HG02981 (cell line): ENCODE measurements at regions not wholly inside any gene's neighbourhood (a gene's known extent, or its start where the extent isn't known, plus 50 kb on each side); places are given as distances from the start of the nearest gene placed in this dataset.

ENCODE experiments used
- ATAC-seq: cut with Tn5 transposase; IDR thresholded peaks from one replicate; pipeline ENCODE4 v1.9.1; 2021; ENCODE audit warnings: mild to moderate bottlenecking, moderate library complexity; ENCODE audit not compliant: unreplicated experiment

DNA sequence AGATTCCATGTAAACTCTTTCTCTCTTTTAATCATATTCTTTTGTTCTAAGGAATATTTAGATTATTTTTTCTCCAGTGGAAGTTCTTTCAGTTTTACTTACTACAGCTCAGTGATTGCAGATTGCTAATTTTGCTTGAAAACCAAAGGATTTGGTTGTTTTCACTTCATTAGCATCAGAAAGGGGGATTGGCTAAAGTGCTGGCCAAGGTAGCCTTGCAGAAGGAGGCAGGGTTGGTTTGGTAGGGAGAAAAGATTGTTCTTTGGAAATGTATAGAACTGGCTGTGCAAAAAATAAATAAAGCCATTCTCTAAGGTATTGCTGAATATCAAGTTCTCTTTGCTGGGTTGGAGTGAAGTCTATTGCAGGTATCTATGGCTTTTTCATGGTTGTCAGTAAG, 92.6 kb downstream of the FAT3 start:
- no peak for ATAC-seq

- no peak for ATAC-seq
These were observed 93.1 kb downstream of the FAT3 start for GRCh38 chr11:92317721-92318120.

- ATAC-seq, result no peak
These were observed 97.6 kb downstream of the FAT3 start for GRCh38 chr11:92322225-92322624.

DNA sequence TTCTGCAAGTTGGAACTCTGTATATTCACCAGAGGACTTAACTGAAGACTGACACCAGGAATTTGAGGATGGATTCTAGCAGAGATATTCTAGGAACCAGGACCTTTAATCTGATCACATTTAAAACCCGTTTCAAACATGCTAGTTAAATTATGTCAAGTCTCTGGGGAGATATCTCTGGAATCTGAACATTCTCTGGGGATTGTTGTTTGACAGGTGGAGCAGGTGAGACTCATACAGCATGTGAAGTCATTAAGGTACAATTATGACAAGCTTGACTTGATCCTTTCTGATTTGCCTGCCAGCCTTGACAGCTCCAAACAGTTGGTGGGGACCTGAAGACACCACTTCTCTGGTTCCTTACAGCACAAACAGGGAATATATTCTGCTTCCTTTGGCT, 100.3 kb downstream of the FAT3 start:
- no peak for ATAC-seq

- ATAC-seq, result no peak
These were observed 100.8 kb downstream of the FAT3 start for GRCh38 chr11:92325416-92325815.

- no peak for ATAC-seq
These were observed 104.5 kb downstream of the FAT3 start for GRCh38 chr11:92329137-92329536.

GRCh38 chr11:92329646-92330045, 105.0 kb downstream of the FAT3 start:
- ATAC-seq, result no peak

GRCh38 chr11:92330114-92330513, 105.5 kb downstream of the FAT3 start:
- ATAC-seq, result no peak

DNA sequence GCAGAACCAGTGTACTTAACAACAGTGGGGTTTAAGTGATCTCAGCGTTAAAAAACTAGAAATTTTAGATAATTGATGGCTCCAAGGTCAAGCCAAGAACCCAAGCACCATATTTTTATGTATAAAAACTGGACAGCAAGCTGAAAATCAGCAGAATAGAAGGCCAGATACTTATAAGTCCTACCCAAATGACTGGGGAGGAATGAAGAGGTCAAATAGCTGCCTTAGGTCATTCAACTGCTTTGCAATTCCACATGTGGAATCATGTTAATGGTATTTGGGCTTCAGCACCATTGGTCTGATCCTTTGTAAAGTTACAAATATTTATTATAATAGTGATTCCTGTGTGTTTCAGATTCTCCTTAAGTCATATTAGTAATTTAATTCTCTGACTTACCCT, 108.4 kb downstream of the FAT3 start:
- ATAC-seq, result no peak

DNA sequence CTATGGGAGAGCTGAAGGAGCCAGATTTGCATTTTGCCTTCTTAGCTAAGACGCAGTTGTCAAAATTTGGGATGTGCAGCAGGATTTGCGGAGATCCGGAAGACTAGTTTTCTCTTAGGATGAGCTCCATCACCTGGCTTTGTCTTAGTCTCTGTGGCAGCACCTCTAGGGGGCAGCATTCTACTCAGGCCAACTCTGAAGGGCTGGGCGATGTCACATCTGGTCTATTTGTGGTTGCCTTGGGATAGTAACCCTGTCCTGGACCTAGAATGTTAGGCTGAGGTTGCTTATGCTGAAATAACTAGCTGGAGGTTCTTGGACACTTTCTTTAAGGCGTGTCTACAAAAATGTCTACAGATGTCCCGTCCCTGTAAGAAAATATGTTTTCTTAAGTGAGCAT, 116.2 kb downstream of the FAT3 start:
- no peak for ATAC-seq

GRCh38 chr11:92342034-92342720, 117.6 kb downstream of the FAT3 start:
- ATAC-seq, result no peak

DNA sequence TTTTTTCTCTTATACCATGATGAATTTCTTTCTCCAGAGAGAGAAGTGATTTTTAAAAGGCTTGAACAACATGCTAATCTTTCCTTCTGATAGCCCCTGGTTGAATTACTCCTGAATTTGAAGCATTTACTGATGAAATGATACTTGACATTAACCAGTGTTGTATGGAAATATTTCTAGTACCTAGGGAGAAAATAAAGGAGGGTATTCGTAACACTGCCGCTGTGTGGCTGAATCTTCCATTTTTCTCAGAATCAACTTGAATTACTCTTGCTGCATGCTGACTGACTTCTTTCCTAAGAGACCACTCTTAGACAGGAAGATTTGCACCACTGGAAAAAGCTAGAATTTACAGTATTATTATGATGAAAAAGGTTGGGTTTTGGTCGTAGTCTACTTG, 118.3 kb downstream of the FAT3 start:
- ATAC-seq, result no peak

- no peak for ATAC-seq
These were observed 121.6 kb downstream of the FAT3 start for GRCh38 chr11:92346220-92346619.

DNA sequence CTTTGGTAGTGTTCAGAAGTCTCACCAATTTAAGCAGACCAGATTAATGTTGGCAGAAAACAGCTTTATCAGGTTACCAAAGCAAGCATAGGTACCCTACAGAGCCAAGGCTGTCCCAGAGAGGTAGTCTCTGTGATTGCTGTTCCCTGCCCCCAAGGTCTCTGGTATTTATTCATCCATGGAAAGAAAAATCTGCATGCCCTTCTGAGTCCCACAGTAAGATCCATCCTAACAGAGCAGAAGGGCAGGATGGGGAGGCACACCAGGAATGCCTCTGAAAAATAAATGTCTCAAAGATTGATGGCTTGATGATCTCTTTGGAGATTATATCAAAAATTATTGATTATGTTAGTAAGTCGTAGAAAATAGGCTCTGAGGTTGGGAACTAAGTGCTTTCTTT, 122.8 kb downstream of the FAT3 start:
- ATAC-seq, result no peak

GRCh38 chr11:92349486-92350156, 125.0 kb downstream of the FAT3 start:
- no peak for ATAC-seq

- no peak for ATAC-seq
These were observed 132.7 kb downstream of the FAT3 start for GRCh38 chr11:92357344-92357743.

DNA sequence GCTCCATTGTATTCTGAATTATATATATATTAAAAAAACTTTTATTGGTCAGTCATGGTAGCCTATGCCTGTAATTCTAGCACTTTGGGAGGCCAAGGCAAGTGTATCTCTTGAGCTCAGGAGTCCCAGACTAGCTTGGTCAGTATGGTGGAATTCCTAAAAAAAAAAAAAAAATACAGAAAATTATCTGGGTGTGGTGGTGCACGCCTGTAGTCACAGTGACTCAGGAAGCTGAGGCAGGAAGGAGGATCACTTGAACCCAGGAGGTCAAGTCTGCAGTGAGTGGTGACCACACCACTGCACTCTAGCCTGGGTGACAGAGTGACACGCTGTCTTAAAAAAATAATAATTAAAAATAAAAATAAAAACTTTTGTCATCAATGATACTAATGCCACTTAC, 133.2 kb downstream of the FAT3 start:
- ATAC-seq, result no peak

GRCh38 chr11:92361551-92361950, 136.9 kb downstream of the FAT3 start:
- no peak for ATAC-seq

- ATAC-seq, result no peak
These were observed 138.4 kb downstream of the FAT3 start for GRCh38 chr11:92362989-92363388.

DNA sequence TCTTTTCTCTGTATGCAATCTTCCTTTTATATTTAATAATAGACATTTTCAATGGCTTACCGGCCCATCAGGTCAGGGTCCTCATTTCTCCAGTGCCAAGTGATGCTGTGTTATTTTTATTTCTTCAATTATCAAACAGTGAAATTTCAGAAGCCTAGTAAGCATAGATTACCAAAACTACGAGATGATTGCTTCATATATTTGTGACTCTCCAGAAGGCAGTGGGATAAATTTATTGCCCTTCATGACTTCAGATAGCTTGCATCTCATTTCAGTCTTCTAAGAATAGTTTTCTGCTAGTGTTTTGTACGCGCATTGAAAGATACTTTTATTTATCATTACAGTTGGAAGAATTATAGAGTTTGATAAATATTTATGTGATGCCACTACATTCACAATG, 139.6 kb downstream of the FAT3 start:
- ATAC-seq, result no peak

- ATAC-seq, result no peak
These were observed 151.6 kb downstream of the FAT3 start for GRCh38 chr11:92376146-92376599.

- no peak for ATAC-seq
These were observed 152.1 kb downstream of the FAT3 start for GRCh38 chr11:92376680-92377079.

DNA sequence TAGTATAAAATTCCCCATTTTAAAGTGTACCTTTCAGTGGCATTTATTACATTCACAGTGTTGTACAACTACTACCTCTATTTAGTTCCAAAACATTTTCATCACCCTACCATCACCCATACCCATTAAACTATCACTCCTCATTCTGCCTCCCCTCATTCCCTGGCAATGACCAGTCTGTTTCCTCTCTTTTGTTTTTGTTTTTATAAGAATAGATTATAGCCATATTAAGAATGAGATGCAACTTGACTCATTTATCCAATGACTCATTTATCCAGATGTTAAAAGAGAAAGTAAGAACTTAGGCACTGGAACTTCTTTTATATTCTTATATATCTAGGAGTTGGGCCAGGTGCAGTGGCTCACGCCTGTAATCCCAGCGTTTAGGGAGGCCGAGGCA, 156.3 kb downstream of the FAT3 start:
- no peak for ATAC-seq
